A549 (cell line): ENCODE measurements at regions not wholly inside any gene's neighbourhood (a gene's known extent, or its start where the extent isn't known, plus 50 kb on each side); places are given as distances from the start of the nearest gene placed in this dataset.

Experiments
- ATAC-seq, 2 experiments: fragments of 200-7000 bp in 1 of 2; fragments of >200 bp in 1 of 2; cut with Nextera tagmentation in 1 of 2; cut with Tn5 transposase in 1 of 2; 3 replicates each; pipeline versions ENCODE4 v1.8.0 to v1.9.1; 2018 to 2020; ENCODE audit warnings: mild to moderate bottlenecking in 1 of 2, moderate library complexity in 1 of 2
- CTCF ChIA-PET: fragments of 300-600 bp; sonication (Branson Sonifier 250); formaldehyde crosslinking; extraction: SDS; loops from one replicate; lab custom pipeline; 2021; ENCODE audit warnings: antibody characterized with exemption, inconsistent platforms; lab: Yijun Ruan, JAX
- POLR2A ChIA-PET: fragments of 350-600 bp; formaldehyde crosslinking; extraction: SDS; loops from one replicate; lab custom pipeline; 2021; ENCODE audit warnings: antibody characterized with exemption, inconsistent platforms; lab: Yijun Ruan, JAX
- DNase-seq, 2 experiments: peaks; one replicate each; pipeline versions ENCODE4 v3.0.0 to v3.0.0-alpha.2; 2011 to 2016; ENCODE audit warnings: low read depth in 1 of 2, low spot score in 1 of 2
- FAIRE-seq: peaks from 2 replicates; lab custom pipeline; 2011; peaks lifted over from hg19 to GRCh38; lab: Jason Lieb, UNC
- H3K27ac ChIP-seq, 2 experiments: fragments of >200 bp; sonication (Bioruptor Twin); formaldehyde crosslinking; 3 replicates each; pipeline ENCODE4 v1.5.1; 2016 to 2017
- H3K4me1 ChIP-seq: fragments of >200 bp; sonication (Bioruptor Twin); formaldehyde crosslinking; 3 replicates; pipeline ENCODE4 v1.6.1; 2016
- H3K4me2 ChIP-seq: fragments of >200 bp; sonication (Bioruptor Twin); formaldehyde crosslinking; 3 replicates; pipeline ENCODE4 v1.6.1; 2016
- H3K4me3 ChIP-seq: fragments of >200 bp; sonication (Bioruptor Twin); formaldehyde crosslinking; 3 replicates; pipeline ENCODE4 v1.5.1; 2016
- H3K9me3 ChIP-seq: fragments of >200 bp; sonication (Bioruptor Twin); formaldehyde crosslinking; 3 replicates; pipeline ENCODE4 v1.6.1; 2016
- BCL3 ChIP-seq: fragments of >200 bp; sonication (Bioruptor Twin); formaldehyde crosslinking; IDR thresholded peaks from 3 replicates; pipeline ENCODE4 v1.6.1; 2016
- CBX8 ChIP-seq: fragments of 200-600 bp; sonication (generic); IDR thresholded peaks from 2 replicates; pipeline ENCODE4 v1.6.1; 2016
- CTCF ChIP-seq: fragments of >200 bp; sonication (Bioruptor Twin); formaldehyde crosslinking; IDR thresholded peaks from 3 replicates; pipeline ENCODE4 v1.5.1; 2016
- E2F6 ChIP-seq: IDR thresholded peaks from 2 replicates; pipeline ENCODE4 v1.6.1; 2012; ENCODE audit warnings: low read depth, borderline replicate concordance
- FOSB ChIP-seq: fragments of 250-450 bp; sonication (Bioruptor Pico); IDR thresholded peaks from 2 replicates; pipeline ENCODE4 v1.5.0; 2020; ENCODE audit warnings: mild to moderate bottlenecking, moderate library complexity
- FOXS1 ChIP-seq: fragments of 250-450 bp; sonication (Bioruptor Pico); IDR thresholded peaks from 2 replicates; pipeline ENCODE4 v1.5.0; 2020; ENCODE audit warnings: mild to moderate bottlenecking, moderate library complexity
- HDAC2 ChIP-seq: fragments of 200-600 bp; sonication (generic); IDR thresholded peaks from 2 replicates; pipeline ENCODE4 v1.6.1; 2016
- HEYL ChIP-seq: fragments of 250-450 bp; sonication (Bioruptor Pico); IDR thresholded peaks from 2 replicates; pipeline ENCODE4 v1.8.0; 2021; ENCODE audit warnings: mild to moderate bottlenecking, moderate library complexity
- HMGXB4 ChIP-seq: fragments of 250-450 bp; sonication (Bioruptor Pico); IDR thresholded peaks from 2 replicates; pipeline ENCODE4 v1.5.0; 2021; ENCODE audit warnings: mild to moderate bottlenecking, moderate library complexity, borderline replicate concordance
- HOXB5 ChIP-seq: fragments of 250-450 bp; sonication (Bioruptor Pico); IDR thresholded peaks from 2 replicates; pipeline ENCODE4 v1.5.0; 2020; ENCODE audit warnings: mild to moderate bottlenecking, moderate library complexity
- JUN ChIP-seq, 2 experiments: fragments of >200 bp; sonication (Bioruptor Twin); formaldehyde crosslinking; IDR thresholded peaks; 2 replicates in 1 of 2; 3 replicates in 1 of 2; pipeline ENCODE4 v1.6.1; 2016 to 2017
- KDM1A ChIP-seq: fragments of 200-600 bp; sonication (generic); IDR thresholded peaks from 2 replicates; pipeline ENCODE4 v1.6.1; 2016; ENCODE audit warnings: low read depth, mild to moderate bottlenecking
- MAFK ChIP-seq: fragments of 450-650 bp; IDR thresholded peaks from 2 replicates; pipeline ENCODE4 v1.6.1; 2014; ENCODE audit not compliant: partially characterized antibody
- MAX ChIP-seq: IDR thresholded peaks from 2 replicates; pipeline ENCODE4 v1.6.1; 2012
- NFE2L2 ChIP-seq: fragments of 150-350 bp; conservative IDR thresholded peaks from 2 replicates; pipeline ENCODE4 v1.6.1; 2014; ENCODE audit warnings: low read length
- NR3C1 ChIP-seq: fragments of >200 bp; sonication (Bioruptor Twin); formaldehyde crosslinking; IDR thresholded peaks from 3 replicates; pipeline ENCODE4 v1.6.1; 2017
- POLR2A ChIP-seq: IDR thresholded peaks from 2 replicates; pipeline ENCODE4 v1.6.1; 2012; ENCODE audit warnings: mild to moderate bottlenecking, low read length
- POLR2AphosphoS2 ChIP-seq: conservative IDR thresholded peaks from 2 replicates; pipeline ENCODE4 v1.6.1; 2012; ENCODE audit warnings: low read length, improper control_type of control experiment, inconsistent platforms
- RCOR1 ChIP-seq: fragments of 150-350 bp; IDR thresholded peaks from 2 replicates; pipeline ENCODE4 v1.6.1; 2014; ENCODE audit warnings: antibody characterized with exemption, low read length, low read depth
- RFX5 ChIP-seq: fragments of 450-650 bp; IDR thresholded peaks from 2 replicates; pipeline ENCODE4 v1.7.1; 2014; ENCODE audit warnings: antibody characterized with exemption, mild to moderate bottlenecking, moderate library complexity
- ZC3H11A ChIP-seq: fragments of 450-650 bp; IDR thresholded peaks from 2 replicates; pipeline ENCODE4 v1.6.1; 2014; ENCODE audit warnings: antibody characterized with exemption, mild to moderate bottlenecking
- ZNF302 ChIP-seq: fragments of 250-450 bp; sonication (Bioruptor Pico); IDR thresholded peaks from 2 replicates; pipeline ENCODE4 v1.9.0; 2021; ENCODE audit warnings: inconsistent platforms, mild to moderate bottlenecking, moderate library complexity
- ZSCAN20 ChIP-seq: fragments of 250-450 bp; sonication (Bioruptor Pico); IDR thresholded peaks from 2 replicates; pipeline ENCODE4 v1.8.0; 2022; ENCODE audit warnings: mild to moderate bottlenecking, moderate library complexity
- WGBS: methylation state at CpG from one replicate; pipeline ENCODE4 v1.1.6; 2017; ENCODE audit errors: missing lambda C conversion rate; 5-methylcytosine and 5-hydroxymethylcytosine counted together

- no peak overlapping the region for H3K4me2 ChIP-seq
- ATAC-seq = no peak
- no peak for TF ChIP-seq FOSB
- TF ChIP-seq HMGXB4 (CRISPR knock-in tag) = no peak
- TF ChIP-seq HOXB5 (CRISPR knock-in tag) = no peak
- TF ChIP-seq KDM1A = no peak
- no peak for TF ChIP-seq POLR2AphosphoS2
- TF ChIP-seq RFX5 = no peak
- no peak for TF ChIP-seq MAX
- TF ChIP-seq NFE2L2 = no peak
- TF ChIP-seq HDAC2 = no peak
- no peak for TF ChIP-seq ZSCAN20 (CRISPR knock-in tag)
- no peak for TF ChIP-seq ZNF302 (CRISPR knock-in tag)
- TF ChIP-seq BCL3 = no peak
- TF ChIP-seq MAFK = no peak
- no peak for TF ChIP-seq HEYL (CRISPR knock-in tag)
- TF ChIP-seq RCOR1 = no peak
- TF ChIP-seq FOXS1 (CRISPR knock-in tag) = no peak
- TF ChIP-seq ZC3H11A = no peak
- H3K27ac ChIP-seq = peak overlapping the region in 1 of 2 experiments; percentile 78; a peak in 3 of 6 replicates
- no peak overlapping the region for H3K4me3 ChIP-seq
- peaks cover 35% of the 10 kb centered on the region for H3K4me1 ChIP-seq
- no peaks in the 10 kb centered on the region for H3K9me3 ChIP-seq
- POLR2A ChIA-PET = no interaction called here
- DNase-seq = no peak
- CTCF ChIA-PET = interaction anchor here (1.4 kb wide), 1 partner anchor 11 kb away, joined by 3 read pairs; no protein-coding TSS in a partner anchor
- no peak for FAIRE-seq
These were observed 77.1 kb downstream of the ZNF281 start for GRCh38 chr1:200332716-200333115.

GRCh38 chr1:200330741-200331428, 79.0 kb downstream of the ZNF281 start:
- ATAC-seq = peak in 1 of 2 experiments; percentile 18; a peak in 1 of 6 replicates
- CTCF ChIA-PET = interaction anchor here (1.0 to 1.7 kb wide), 3 partner anchors 10 to 17 kb away, joined by 3 to 5 read pairs (median 3); no protein-coding TSS in a partner anchor
- POLR2A ChIA-PET = no interaction called here

More at GRCh38 chr1:200330741-200331428, 79.0 kb downstream of the ZNF281 start:
- H3K4me3 ChIP-seq = no peak overlapping the region
- WGBS = 82% methylated on average over 15 of the region's 15 CpGs
- peaks cover 17% of the 10 kb centered on the region for H3K4me1 ChIP-seq
- peak overlapping the region in 1 of 2 experiments; percentile 14; a peak in 3 of 6 replicates for H3K27ac ChIP-seq
- H3K9me3 ChIP-seq = no peaks in the 10 kb centered on the region
- H3K4me2 ChIP-seq = no peak overlapping the region
- TF ChIP-seq CBX8 = no peak
- no peak for TF ChIP-seq NR3C1
- TF ChIP-seq HOXB5 (CRISPR knock-in tag) = no peak
- no peak for TF ChIP-seq CTCF
- no peak for TF ChIP-seq POLR2A
- TF ChIP-seq JUN (IDR thresholded peaks at IDR 0.05) = no peak
- TF ChIP-seq ZC3H11A = no peak
- TF ChIP-seq E2F6 = no peak
- no peak for DNase-seq
- no peak for FAIRE-seq
